Stimulated activated CD4-positive, alpha-beta T cell treated with anti-CD3 and anti-CD28 coated beads, Interleukin-2, amount 100 ng/mL, for 24 hours (primary cell): ENCODE measurements at regions not wholly inside any gene's neighbourhood (a gene's known extent, or its start where the extent isn't known, plus 50 kb on each side); places are given as distances from the start of the nearest gene placed in this dataset.

ENCODE experiments used
- DNase-seq, 2 donors: peaks; one replicate each; pipeline ENCODE4 v3.0.0-alpha.2; 2020

DNA sequence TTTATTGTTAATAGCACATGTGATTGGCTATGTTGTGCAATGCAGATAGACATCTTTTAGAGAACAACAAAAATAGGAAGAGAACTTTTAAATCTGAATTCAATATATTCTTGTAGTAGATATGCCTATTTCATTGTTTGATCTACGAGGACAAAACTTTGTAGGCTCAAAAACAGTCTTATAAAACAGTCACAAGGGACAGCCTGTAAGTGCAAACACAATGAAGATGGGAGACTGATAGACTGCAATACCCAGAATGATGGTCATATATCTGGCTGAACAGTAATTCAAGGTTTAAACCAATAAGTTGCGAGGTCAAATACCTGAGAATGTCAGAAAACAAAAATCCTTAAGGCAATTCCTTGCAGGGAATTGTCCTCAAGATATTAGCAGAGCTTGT, 1342.9 kb upstream of the ADGRB3 start:
- DNase-seq, result no peak

DNA sequence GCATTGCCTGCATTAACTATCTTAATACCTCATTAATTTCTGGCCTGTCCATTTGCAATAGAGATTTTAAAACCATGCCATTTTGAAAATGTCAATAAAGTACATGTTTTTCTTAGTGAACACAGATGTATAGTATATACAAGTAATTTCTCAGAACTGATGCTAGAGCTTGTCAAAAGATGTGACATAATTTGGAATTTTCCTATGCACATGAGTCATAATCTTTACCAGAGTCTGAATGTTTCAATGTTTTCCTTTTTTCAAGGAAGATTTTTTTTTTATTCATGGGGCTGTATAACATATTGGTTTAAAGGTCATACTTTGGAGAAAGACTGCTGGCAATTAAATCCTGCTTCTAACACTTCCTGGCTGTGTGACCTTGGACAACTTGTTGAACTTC, 1347.5 kb upstream of the ADGRB3 start:
- DNase-seq, result no peak

DNA sequence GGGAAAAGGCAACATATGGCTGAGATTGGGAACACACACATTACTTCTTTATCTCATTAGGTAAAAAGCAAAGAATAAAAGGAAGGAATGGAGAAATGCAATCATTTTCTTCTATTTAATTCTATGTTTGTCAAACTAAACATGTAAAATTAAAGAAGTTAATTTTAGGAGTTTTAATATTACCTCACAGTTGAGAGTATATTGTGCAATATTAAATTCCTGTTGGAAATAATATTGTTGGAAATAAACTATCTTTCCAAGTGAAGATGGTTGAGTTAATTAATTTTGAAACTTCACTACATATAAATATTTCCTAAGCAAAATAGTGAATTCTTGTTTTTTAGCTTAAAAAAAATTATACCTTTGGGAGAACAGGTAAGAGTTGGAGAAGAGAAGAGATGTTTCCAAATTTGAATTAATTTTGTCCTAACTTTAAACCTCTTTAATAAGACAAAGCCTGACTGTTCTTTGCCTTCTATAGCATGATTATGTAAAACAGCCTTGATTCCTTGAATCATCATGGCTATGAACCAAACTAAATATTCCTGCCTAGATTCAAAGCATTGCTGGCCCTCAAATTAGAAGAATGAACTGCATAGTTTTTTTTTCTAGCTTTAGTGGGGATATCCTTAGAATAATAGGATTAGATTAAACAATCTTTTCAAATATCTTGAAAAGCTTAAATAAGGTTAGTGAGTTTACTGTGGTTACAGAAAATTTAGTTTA, 1349.1 kb upstream of the ADGRB3 start:
- DNase-seq, result no peak

DNA sequence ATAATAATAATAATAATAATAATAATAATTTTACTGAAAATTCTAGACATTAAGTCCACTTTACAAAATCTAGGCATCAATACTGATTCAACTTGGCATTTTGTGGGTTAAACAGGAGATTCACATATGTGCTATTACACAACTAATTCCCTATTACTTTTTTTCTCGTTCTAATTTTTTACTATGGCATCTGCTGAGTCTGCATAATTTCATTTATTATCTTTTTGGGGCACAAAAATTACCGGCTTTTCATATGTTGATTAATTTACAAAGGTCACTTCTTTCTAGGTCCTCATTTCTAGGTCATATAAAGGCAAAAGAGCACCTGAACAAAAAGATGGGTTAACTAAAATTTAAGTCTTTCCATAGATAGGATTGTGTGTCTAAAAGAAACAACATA, 1357.8 kb upstream of the ADGRB3 start:
- no peak for DNase-seq

DNA sequence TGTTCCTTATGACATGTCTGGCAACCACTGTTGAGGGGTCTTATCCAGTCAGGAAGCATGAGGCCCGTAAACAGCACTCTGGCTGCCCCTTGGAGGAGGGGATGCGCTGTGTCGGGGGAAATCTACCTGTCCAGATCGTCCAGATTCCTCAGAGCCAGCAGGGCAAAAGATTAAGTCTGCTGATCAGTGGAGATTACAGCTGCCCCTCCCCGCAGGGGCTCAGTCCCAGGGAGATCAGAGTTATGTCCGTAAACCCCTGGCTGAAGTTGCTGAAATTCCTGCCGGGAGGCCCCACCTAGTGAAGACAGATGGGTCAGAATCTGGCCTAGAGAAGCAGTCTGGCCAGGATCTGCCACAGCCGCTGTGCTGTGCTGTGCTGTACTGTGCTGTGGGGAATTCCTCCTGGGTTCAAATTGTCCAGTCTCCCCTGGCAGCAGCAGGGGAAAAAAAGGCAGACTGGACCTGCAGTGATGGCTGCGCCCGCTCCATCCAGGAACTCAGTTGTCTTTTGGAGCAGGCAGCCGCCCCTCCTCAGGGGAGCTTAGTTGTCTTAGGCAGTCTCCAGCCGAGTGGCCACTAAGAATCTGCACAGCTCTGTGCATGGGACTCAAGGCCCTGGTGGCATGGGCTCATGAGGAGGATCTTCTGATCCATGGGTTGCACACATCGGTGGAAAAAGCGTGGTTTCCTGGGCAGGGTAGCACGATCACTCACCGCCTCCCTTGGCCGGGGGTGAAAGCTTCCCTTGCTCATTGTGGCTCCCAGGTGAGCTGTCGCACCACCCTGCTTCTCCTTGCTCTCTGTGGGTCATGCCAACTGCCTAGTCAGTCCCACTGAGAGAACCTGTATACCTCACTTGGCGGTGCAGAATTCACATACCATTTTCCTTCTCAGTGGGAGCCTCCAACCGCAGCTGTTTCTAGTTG, 1368.8 kb upstream of the ADGRB3 start:
- DNase-seq, result no peak

DNA sequence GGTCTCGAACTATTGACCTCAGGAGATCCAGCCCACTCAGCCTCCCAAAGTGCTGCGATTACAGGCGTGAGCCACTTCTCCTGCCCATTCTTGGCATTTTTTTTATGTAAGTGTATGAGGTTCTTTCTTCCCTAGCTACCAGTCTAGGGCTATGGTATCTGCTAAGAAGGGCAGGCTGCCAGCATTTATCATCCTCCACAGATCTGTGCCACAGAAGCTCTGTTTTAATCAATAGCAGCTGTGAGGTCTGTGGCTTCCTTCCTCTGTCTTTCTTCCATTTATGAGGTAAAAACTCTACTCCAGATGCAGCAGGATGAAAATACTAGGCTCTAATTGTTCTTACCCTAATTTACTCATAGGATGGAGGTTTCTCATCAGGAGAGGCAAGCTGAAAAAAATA, 1382.4 kb upstream of the ADGRB3 start:
- DNase-seq, result no peak

DNA sequence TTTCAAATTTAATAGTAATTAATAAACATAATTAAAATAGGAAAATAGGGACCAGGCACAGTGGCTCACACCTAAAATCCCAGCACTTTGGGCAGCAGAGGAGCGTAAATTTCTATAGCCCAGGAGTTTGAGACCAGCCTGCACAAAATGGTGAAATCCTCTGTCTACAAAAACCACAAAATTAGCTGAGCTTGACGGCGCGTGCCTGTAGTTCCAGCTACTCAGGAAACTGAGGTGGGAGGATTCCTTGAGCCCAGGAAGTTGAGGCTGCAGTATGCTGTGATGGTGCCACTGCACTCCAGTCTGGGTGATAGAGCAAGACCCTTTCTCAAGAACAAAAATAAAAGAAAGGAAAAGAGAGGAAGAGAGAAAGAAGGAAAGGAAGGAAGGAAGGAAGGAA, 1387.0 kb upstream of the ADGRB3 start:
- DNase-seq, result no peak

DNA sequence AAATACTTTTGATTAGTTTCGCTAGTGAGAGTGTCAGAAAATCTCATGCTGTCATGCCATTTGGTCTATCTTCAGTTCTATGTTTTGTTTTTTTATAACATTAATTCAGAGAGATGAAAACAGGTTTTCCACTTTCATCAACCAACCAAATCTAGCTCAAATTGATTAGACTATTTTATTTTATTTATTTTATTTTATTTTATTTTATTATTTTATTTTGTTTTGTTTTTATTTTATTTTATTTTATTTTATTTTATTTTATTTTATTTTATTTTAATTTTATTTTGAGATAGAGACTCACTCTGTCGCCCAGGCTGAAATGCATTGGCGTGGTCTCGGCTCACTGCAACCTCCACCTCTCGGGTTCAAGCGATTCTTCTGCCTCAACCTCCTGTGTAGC, 1391.0 kb upstream of the ADGRB3 start:
- DNase-seq, result no peak

DNA sequence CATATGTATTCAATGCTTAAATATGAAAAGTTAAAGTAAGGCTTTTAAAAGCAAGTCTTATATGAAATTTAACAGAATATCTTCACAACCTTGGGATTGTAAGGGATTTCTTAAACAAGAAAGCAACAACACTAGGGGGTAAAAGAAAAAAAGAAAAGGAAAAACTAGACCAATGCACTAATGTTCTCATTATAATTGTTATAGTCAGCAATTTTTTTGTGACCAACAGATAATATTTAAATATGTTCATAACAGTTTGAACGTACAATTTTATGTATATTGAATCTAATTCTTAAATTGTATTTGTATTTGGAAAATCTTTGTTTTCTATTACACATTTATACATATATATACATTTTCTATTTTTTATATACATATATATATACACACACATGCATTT, 1397.8 kb upstream of the ADGRB3 start:
- no peak for DNase-seq

DNA sequence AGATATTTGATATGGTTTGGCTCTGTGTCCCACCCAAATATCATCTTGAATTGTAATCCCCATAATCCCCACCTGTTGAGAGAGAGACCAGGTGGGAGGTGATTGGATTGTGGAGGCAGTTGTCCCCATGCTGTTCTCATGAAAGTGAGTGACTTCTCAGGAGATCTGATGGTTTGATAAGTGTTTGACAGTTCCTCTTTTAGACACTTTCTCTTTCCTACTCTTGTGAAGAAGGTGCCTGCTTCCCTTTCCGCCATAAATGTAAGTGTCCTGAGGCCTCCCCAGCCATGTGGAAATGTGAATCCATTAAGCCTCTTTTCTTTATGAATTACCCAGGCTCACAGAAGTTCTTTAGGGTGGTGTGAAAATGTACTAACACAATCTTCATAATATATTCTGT, 1404.0 kb upstream of the ADGRB3 start:
- DNase-seq, result no peak

DNA sequence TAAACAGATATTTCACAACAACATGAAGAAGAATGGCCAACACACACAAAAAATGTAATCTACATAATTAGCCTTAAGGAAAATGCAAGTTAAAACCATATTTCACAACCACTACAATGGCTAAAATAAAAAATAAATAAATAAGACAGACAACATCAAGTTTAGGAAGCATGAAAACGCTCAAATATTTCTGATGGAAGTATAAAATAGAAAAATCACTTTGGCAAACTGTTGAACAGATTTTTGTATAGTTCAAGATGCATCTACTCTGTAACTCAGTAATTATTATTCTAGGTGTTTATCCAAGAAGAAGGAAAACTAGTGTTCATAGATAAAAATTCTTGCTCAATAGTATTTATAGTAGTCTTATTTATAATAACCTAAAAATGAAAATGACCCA, 1410.1 kb upstream of the ADGRB3 start:
- DNase-seq, result no peak

DNA sequence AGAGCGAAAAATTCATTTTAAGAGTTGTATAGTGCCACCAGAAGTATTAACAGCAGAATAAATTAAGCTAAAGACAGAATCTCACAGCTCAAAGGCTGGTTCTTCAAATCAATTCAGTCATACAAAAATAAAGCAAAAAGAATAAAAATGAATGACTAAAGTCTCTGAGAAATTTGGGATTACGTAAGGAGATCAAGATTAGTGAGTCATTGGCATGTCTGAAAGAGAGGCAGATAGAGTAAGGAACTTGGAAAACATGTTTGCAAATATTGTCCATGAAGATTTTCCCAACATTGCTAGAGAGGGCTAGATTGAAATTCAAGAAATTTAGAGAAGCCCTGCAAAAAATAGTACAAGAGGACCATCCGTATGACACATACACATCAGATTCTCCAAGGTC, 1413.9 kb upstream of the ADGRB3 start:
- no peak for DNase-seq

DNA sequence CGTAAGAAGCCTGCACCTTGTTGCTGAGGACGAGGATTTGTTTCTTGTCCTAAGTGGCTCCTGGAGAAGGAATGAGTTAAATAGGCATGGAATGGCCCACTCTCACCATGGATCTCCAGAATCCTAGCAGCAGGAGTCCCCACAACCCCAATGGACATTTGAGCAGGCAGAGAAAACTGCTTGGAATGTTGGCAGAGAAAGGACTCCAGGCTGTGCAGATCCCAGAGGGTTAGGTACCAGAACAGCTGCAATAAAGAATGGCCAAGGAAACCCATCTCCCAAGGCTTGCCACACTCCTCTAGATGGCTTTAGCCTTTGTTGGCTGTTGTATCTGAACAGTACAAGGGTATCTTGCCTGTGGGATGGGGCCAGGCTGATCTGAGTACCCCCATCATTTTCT, 1415.7 kb upstream of the ADGRB3 start:
- no peak for DNase-seq

DNA sequence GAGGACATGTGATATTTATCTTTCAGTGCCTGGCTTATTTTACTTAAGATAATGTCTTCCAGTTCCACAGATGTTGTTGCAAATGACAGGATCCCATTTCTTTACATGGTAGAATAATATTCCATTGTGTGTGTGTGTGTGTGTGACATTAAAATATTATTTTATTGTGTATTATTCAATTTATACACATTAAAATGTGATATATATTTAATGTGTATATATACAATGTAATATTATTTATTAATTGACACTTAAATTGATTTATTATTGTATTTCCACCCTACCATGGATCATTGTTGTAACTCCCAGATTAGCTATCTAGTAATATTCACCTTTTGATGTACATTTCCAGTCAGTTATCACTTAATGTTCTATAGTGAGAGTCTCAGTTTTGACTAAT, 1422.5 kb upstream of the ADGRB3 start:
- DNase-seq, result no peak

DNA sequence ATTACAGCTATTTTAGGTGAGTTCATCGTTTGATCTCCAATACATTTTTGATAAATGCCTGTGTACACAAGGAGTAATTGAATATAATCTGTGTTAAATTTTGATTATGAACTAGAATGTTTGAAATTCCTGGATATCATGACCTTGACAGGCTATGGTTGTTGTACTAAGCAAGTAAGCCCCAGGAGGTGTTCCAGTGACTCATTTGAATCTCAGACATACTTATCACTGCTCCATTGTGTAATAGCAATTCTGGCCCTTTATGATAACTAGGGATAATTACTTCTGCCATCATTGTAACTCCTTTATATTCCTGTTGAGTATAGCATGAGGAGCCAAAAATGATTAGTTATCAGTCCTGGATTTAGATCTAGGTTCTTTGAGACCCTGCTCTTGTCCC, 1424.6 kb upstream of the ADGRB3 start:
- DNase-seq, result no peak

DNA sequence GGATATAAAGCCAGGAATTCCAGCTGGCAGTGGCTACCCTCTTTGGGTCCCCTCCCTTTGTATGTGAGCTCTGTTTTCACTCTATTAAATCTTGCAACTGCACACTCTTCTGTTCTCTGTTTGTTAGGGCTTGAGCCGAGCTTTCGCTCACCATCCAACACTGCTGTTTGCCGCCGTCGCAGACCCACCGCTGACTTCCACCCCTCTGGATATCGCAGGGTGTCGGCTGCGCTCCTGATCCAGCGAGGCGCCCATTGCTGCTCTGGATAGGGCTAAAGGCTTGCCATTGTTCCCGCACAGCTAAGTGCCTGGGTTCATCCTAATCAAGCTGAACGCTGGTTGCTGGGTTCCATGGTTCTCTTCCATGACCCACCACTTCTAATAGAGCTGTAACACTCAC, 1433.5 kb upstream of the ADGRB3 start:
- no peak for DNase-seq

DNA sequence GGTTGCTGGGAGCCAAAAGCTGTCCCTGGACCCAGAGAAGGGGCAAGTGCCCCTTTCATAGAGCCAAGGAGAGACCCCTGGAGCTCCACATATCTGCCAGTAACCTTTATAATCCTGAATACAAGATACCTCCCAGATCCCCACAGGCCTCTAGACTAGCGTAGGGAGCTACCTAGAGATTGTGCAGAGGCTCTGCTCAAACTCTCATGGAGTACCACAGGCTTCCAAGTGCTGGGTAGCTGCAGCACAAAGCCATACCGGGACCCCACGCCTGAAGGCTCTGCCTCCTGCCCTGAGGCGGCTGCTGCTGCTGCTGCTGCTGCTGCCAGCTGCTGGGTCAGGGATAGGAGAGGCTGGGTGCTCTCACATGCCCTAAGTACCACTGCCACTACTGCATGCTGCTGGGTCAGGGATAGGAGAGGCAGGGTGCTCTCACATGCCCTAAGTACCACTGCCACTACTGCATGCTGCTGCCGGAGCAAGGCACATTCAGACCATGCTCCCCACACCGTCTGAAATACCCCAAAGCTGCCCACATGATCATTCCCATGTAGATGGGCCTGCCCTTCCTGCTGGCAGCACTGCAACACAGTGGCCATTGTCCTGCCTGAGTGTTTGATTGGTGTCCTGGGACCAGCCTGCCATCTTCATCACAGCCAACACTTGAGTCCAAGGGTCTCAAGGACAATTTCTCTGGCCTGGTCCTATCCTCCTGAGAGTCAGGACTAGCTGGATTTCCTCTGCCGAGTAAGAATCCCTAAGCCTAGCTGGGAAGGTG, 1434.3 kb upstream of the ADGRB3 start:
- no peak for DNase-seq

DNA sequence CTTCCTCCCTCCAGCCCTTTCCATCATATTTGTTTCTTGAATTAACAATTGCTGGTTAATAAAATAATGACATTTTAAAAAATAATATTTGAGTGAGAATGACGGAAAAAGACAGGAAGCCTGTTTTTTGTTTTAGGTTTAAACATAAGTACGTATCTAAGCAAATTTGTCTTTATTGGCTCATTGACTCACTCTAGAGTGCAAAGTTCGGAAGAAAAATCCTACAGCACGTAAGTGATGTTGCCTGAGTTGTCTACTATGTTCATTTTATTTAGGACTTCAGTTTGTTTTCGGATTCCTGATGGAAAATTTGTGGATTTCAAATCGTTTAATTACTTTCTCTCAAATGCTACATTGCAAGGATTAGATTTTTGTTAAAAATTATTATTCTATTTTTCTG, 1435.7 kb upstream of the ADGRB3 start:
- no peak for DNase-seq

DNA sequence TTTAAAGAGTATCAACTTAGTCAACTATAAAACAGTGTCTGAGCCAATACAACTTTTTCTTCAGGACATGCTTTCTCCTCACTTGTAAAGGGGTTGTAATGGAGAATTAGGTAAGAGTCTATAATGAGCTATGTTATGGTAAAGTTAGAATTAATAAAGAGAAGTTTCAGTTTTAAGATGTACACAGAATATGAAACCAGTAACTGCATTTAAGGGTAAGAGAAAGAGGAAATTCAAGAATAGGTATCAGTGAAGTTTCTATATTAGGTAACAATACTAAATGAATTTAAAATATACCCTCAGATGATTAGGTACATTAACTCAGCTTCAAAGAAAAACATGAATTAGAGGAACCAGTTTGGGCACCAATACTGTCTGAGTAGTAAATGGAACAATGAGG, 1444.3 kb upstream of the ADGRB3 start:
- DNase-seq, result no peak

DNA sequence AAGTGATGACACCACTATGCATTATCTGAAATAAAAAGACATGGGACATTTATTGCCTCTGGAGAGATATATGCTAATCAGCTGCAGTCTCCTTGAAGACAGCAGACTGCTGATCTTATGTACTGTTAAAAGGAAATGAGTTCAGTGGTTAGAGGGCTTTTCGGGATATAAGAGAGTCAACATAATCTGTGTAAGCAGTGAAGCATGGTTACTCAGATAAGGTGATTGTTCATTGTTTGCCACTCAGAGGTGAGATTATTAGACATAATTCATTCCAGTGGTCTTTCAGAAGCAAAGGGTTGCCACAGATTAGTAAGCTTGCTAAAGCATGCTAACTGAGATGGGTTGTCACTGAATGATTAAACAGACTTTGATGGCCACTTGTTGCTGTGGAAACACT, 1450.7 kb upstream of the ADGRB3 start:
- no peak for DNase-seq

DNA sequence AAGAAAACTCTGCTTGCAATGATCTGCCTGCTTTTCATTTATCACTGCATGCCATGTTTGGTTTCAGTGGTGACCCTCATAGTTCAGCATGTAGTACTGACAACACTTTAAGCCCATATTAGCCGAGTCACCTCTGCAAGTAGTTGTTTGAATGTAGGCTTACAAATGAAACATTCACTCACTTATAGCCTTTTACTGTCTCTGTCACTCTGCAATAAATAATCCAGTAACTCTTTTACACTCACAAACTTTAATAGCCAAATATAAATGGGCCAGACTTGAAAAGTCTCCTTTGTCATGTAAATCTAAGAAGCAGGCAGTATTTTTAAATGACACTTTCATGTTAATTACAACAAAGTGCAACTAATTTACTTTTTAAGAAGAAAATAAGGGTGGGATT, 1460.0 kb upstream of the ADGRB3 start:
- no peak for DNase-seq

DNA sequence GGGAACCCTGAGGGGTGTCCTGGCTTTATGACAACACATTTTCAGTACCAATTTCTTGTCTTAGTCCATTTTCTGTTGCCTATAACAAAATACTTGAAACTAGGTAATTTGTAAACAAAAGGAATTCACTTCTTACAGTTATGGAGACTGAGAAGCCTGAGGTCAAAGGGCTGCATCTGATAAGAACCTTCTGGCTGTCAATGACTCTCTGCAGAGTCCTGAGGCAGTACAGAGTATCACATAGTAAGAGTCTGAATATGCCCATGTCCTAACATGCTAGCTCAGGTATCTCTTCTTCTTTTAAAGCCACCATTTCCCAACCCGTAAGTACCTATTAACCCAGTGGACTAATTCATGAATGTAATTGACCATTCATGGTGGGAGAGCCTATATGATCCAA, 1458.6 kb upstream of the EYS start:
- DNase-seq, result no peak

DNA sequence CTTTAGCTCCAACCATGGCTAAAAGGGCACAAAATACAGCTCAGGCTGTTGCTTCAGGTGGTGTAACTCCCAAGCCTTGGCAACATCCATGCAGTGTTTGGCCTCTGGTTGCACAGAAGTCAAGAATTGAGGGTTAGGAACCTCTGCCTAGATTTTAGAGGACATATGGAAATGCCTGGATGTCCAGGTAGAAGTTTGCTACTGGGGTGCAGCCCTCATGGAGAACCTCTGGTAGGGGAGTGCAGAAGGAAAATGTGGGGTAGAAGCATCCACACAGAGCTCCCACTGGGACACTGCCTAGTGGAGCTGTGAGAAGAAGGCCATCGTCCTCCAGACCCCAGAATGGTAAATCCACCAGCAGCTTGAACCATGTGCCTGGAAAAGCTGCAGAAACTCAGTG, 1453.8 kb upstream of the EYS start:
- no peak for DNase-seq

DNA sequence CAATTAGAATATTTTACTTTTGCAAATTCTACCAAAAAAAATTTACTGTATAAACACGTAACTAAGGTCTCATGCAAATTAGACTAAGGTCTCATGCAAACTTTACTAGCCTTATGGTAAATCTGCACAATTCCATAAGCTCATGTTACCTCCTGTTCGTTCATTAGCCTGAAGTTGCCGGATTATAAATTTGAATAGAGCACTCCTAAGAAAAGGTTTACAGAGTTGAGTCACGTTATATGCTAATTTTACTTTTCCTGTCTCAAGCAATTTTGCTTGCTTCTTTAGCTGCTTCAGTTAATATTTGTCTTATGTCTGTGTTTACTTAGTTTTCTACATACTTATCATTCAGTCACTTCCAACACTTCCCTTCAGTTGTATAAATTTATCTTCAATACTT, 1434.0 kb upstream of the EYS start:
- no peak for DNase-seq
